ENCODE measurements at regions not wholly inside any gene's neighbourhood (a gene's known extent, or its start where the extent isn't known, plus 50 kb on each side); places are given as distances from the start of the nearest gene placed in this dataset.

GRCh38 chr6:71507183-71507582 lies 218.6 kb downstream of the OGFRL1 start:
- CTCF ChIA-PET: interaction anchor here (8.4 kb wide), 1 partner anchor 123 kb away, joined by 68 read pairs; no protein-coding TSS in a partner anchor
- Histone ChIP-seq H3K79me2 (ENCODE audit: control insufficient read depth, insufficient read depth, low read length) (no peaks in the 10 kb centered on the region), H2AFZ (ENCODE audit: insufficient read depth, low read depth, low read length, poor library complexity, severe bottlenecking) (no peak overlapping the region), H3K4me2 (replicated peaks; ENCODE audit: low read depth, low read length, poor library complexity, severe bottlenecking) (no peak overlapping the region), H4K20me1 (ENCODE audit: control insufficient read depth, insufficient read depth, low read length, poor library complexity, severe bottlenecking) (no peaks in the 10 kb centered on the region), H3K27ac (ENCODE audit: low read length in 2 of 2) (no peak overlapping the region), H3K36me3 (replicated peaks in 1 of 2; ENCODE audit: control extremely low read depth in 1 of 2, control insufficient read depth in 1 of 2, extremely low read depth in 1 of 2, insufficient read depth in 2 of 2, low read length in 1 of 2) (no peaks in the 10 kb centered on the region), H3K4me3 (ENCODE audit: control extremely low read depth in 1 of 5, extremely low read depth in 1 of 5, insufficient read depth in 1 of 5, low read depth in 2 of 5, low read length in 4 of 5) (no peak overlapping the region), H3K9me3 (ENCODE audit: control extremely low read depth in 1 of 3, control insufficient read depth in 2 of 3, insufficient read depth in 1 of 3, low read length in 2 of 3) (no peaks in the 10 kb centered on the region), H3K27me3 (replicated peaks in 1 of 4; ENCODE audit: control extremely low read depth in 1 of 4, control insufficient read depth in 3 of 4, insufficient read depth in 4 of 4, low read length in 3 of 4) (no peaks in the 10 kb centered on the region), H3K9ac (ENCODE audit: low read length) (no peak overlapping the region), H3K4me1 (ENCODE audit: control insufficient read depth in 2 of 2, insufficient read depth in 2 of 2, low read length in 2 of 2) (no peaks in the 10 kb centered on the region)
- POLR2A ChIA-PET: no interaction called here
- H3K9me3 Mint-ChIP-seq (ENCODE audit: insufficient read depth): no peaks in the 10 kb centered on the region
- intact Hi-C loops (cut with micrococcal nuclease): no loop called here
- peaks cover 9% of the 10 kb centered on the region for H3K27me3 Mint-ChIP-seq
- ATAC-seq (ENCODE audit: low read depth) (no peak), DNase-seq (no peak)
- WGBS (ENCODE audit: insufficient coverage): no CpG with 5 or more reads among the region's 5 CpGs
- no peak overlapping the region for H3K27ac Mint-ChIP-seq
- H3K4me1 Mint-ChIP-seq: peaks cover 4% of the 10 kb centered on the region
- TF ChIP-seq EZH2 (IDR thresholded peaks at IDR 0.05; ENCODE audit: borderline replicate concordance, insufficient read depth, low read depth, low read length, poor library complexity, severe bottlenecking): no peak
- no peak for TF ChIP-seq CTCF (IDR thresholded peaks at IDR 0.05)
- no peak overlapping the region for H3K4me3 Mint-ChIP-seq

GRCh38 chr6:71509191-71510005 lies 220.8 kb downstream of the OGFRL1 start:
- intact Hi-C loops (cut with micrococcal nuclease): loop anchor here (10.0 kb wide), 1 partner anchor 315 kb away; no protein-coding TSS in a partner anchor

More at GRCh38 chr6:71509191-71510005, 220.8 kb downstream of the OGFRL1 start:
- no CpG with 5 or more reads among the region's 1 CpG for WGBS (ENCODE audit: insufficient coverage)
- Histone ChIP-seq H2AFZ (ENCODE audit: insufficient read depth, low read depth, low read length, poor library complexity, severe bottlenecking) (no peak overlapping the region), H3K36me3 (replicated peaks in 1 of 2; ENCODE audit: control extremely low read depth in 1 of 2, control insufficient read depth in 1 of 2, extremely low read depth in 1 of 2, insufficient read depth in 2 of 2, low read length in 1 of 2) (no peaks in the 10 kb centered on the region), H3K9me3 (ENCODE audit: control extremely low read depth in 1 of 3, control insufficient read depth in 2 of 3, insufficient read depth in 1 of 3, low read length in 2 of 3) (no peaks in the 10 kb centered on the region), H4K20me1 (ENCODE audit: control insufficient read depth, insufficient read depth, low read length, poor library complexity, severe bottlenecking) (no peaks in the 10 kb centered on the region), H3K27ac (ENCODE audit: low read length in 2 of 2) (no peak overlapping the region), H3K27me3 (replicated peaks in 1 of 4; ENCODE audit: control extremely low read depth in 1 of 4, control insufficient read depth in 3 of 4, insufficient read depth in 4 of 4, low read length in 3 of 4) (no peaks in the 10 kb centered on the region), H3K4me2 (replicated peaks; ENCODE audit: low read depth, low read length, poor library complexity, severe bottlenecking) (no peak overlapping the region), H3K79me2 (ENCODE audit: control insufficient read depth, insufficient read depth, low read length) (no peaks in the 10 kb centered on the region), H3K4me1 (ENCODE audit: control insufficient read depth in 2 of 2, insufficient read depth in 2 of 2, low read length in 2 of 2) (no peaks in the 10 kb centered on the region), H3K9ac (ENCODE audit: low read length) (no peak overlapping the region), H3K4me3 (ENCODE audit: control extremely low read depth in 1 of 5, extremely low read depth in 1 of 5, insufficient read depth in 1 of 5, low read depth in 2 of 5, low read length in 4 of 5) (no peak overlapping the region)
- H3K27ac Mint-ChIP-seq: no peak overlapping the region
- H3K27me3 Mint-ChIP-seq: peaks cover 10% of the 10 kb centered on the region
- H3K4me1 Mint-ChIP-seq: peaks cover 4% of the 10 kb centered on the region
- POLR2A ChIA-PET: no interaction called here
- H3K4me3 Mint-ChIP-seq: no peak overlapping the region
- no peak for ATAC-seq (ENCODE audit: low read depth)
- TF ChIP-seq CTCF (IDR thresholded peaks at IDR 0.05) (no peak), EZH2 (IDR thresholded peaks at IDR 0.05; ENCODE audit: borderline replicate concordance, insufficient read depth, low read depth, low read length, poor library complexity, severe bottlenecking) (no peak)
- no peaks in the 10 kb centered on the region for H3K9me3 Mint-ChIP-seq (ENCODE audit: insufficient read depth)
- DNase-seq: no peak
- CTCF ChIA-PET: interaction anchor here (1.0 to 8.4 kb wide), 8 partner anchors 9 to 322 kb away, joined by 3 to 68 read pairs (median 6); no protein-coding TSS in a partner anchor
